ENCODE measurements at regions not wholly inside any gene's neighbourhood (a gene's known extent, or its start where the extent isn't known, plus 50 kb on each side); places are given as distances from the start of the nearest gene placed in this dataset.

GRCh38 chr13:76723551-76724232 is 162.5 kb downstream of the KCTD12 start (continued):
- TF ChIP-seq POLR2AphosphoS5 (IDR thresholded peaks at IDR 0.05; ENCODE audit: low read depth, low read length), result no peak; the same call in 1 of the 2 replicates
- TF ChIP-seq PBX3 (IDR thresholded peaks at IDR 0.05), result no peak
- TF ChIP-seq FOXJ3 (CRISPR knock-in tag; IDR thresholded peaks at IDR 0.05), result no peak
- TF ChIP-seq GATA2 (CRISPR knock-in tag; IDR thresholded peaks at IDR 0.05), result no peak
- peak; percentile 38; the same call in 1 of the 2 replicates for TF ChIP-seq JUND (IDR thresholded peaks at IDR 0.05)

GRCh38 chr13:76722782-76723181 is 163.4 kb downstream of the KCTD12 start:
- H2AFZ ChIP-seq (ENCODE audit: low read depth), result no peak overlapping the region
- H3K27me3 ChIP-seq (ENCODE audit: insufficient read depth), result no peaks in the 10 kb centered on the region
- WGBS (ENCODE audit: low lambda C conversion rate), result 88% methylated on average over 1 of the region's 1 CpG
- peaks cover 10% of the 10 kb centered on the region for H3F3A ChIP-seq (replicated peaks; ENCODE audit: insufficient read depth)
- H3K9me2 ChIP-seq, result no peaks in the 10 kb centered on the region
- H3K9ac ChIP-seq, result no peak overlapping the region; the same call in 1 of the 2 replicates
- DNase-seq, result no peak
- H3K4me1 ChIP-seq (ENCODE audit: control insufficient read depth in 1 of 2, insufficient read depth in 2 of 2, low read depth in 1 of 2, low read length in 1 of 2), result peaks cover 0 to 26% of the 10 kb centered on the region in 2 experiments; a peak in 1 of 4 replicates
- no peak overlapping the region for H3K4me2 ChIP-seq
- CTCF ChIA-PET, result no interaction called here
- H3K4me3 ChIP-seq (ENCODE audit: low read depth in 2 of 2, low read length in 1 of 2), result no peak overlapping the region
- no peaks in the 10 kb centered on the region for H3K79me2 ChIP-seq (ENCODE audit: insufficient read depth)
- H3K27ac ChIP-seq (ENCODE audit: low read depth in 2 of 2, low read length in 1 of 2), result peak overlapping the region in 1 of 2 experiments; percentile 80; a peak in 3 of 4 replicates
- H4K20me1 ChIP-seq (ENCODE audit: insufficient read depth), result no peaks in the 10 kb centered on the region
- POLR2A ChIA-PET, result no interaction called here
- no peaks in the 10 kb centered on the region for H3K36me3 ChIP-seq (replicated peaks in 1 of 2; ENCODE audit: control insufficient read depth in 1 of 2, insufficient read depth in 2 of 2, low read length in 1 of 2)
- no peaks in the 10 kb centered on the region for H3K9me3 ChIP-seq
- no peak for TF ChIP-seq REST (IDR thresholded peaks at IDR 0.05; ENCODE audit: low read depth, low read length)
- no peak for TF ChIP-seq NFIC (IDR thresholded peaks at IDR 0.05; ENCODE audit: borderline replicate concordance)
- no peak for TF ChIP-seq PBX3 (IDR thresholded peaks at IDR 0.05)
- no peak for TF ChIP-seq SIN3A (IDR thresholded peaks at IDR 0.05; ENCODE audit: borderline replicate concordance, low read depth, low read length)
- TF ChIP-seq RXRA (IDR thresholded peaks at IDR 0.05; ENCODE audit: borderline replicate concordance, low read depth), result no peak
- no peak for TF ChIP-seq RAD21 (IDR thresholded peaks at IDR 0.05; ENCODE audit: low read length)
- no peak for TF ChIP-seq FOSL2 (IDR thresholded peaks at IDR 0.05; ENCODE audit: borderline replicate concordance, low read depth)
- TF ChIP-seq CHD2 (IDR thresholded peaks at IDR 0.05; ENCODE audit: low read length, partially characterized antibody), result no peak
- no peak for TF ChIP-seq MAX (IDR thresholded peaks at IDR 0.05; ENCODE audit: low read depth)
- no peak for TF ChIP-seq GABPA (IDR thresholded peaks at IDR 0.05; ENCODE audit: low read depth)
- no peak for TF ChIP-seq SMC3 (IDR thresholded peaks at IDR 0.05; ENCODE audit: low read depth, low read length)
- no peak for TF ChIP-seq EP300 (IDR thresholded peaks at IDR 0.05; ENCODE audit: borderline replicate concordance in 1 of 2, low read depth in 1 of 2, low read length in 1 of 2)
- TF ChIP-seq POLR2AphosphoS5 (IDR thresholded peaks at IDR 0.05; ENCODE audit: low read depth, low read length), result no peak
- no peak for TF ChIP-seq USF1 (IDR thresholded peaks at IDR 0.05; ENCODE audit: borderline replicate concordance, low read depth)
- no peak for TF ChIP-seq ZBTB33 (IDR thresholded peaks at IDR 0.05; ENCODE audit: borderline replicate concordance, low read depth)
- TF ChIP-seq RCOR1 (IDR thresholded peaks at IDR 0.05; ENCODE audit: low read length), result no peak
- no peak for TF ChIP-seq IRF3 (IDR thresholded peaks at IDR 0.05; ENCODE audit: low read depth, low read length)
- no peak for TF ChIP-seq YY1 (IDR thresholded peaks at IDR 0.05; ENCODE audit: low read depth)
